ENCODE measurements at regions not wholly inside any gene's neighbourhood (a gene's known extent, or its start where the extent isn't known, plus 50 kb on each side); places are given as distances from the start of the nearest gene placed in this dataset.

GRCh38 chr9:100865111-100865510 is 163.4 kb upstream of the PLPPR1 start:
- ATAC-seq (ENCODE audit: low FRiP score): no peak
- DNase-seq: no peak
- no peaks in the 10 kb centered on the region for H3K36me3 ChIP-seq (ENCODE audit: control insufficient read depth in 1 of 2, insufficient read depth in 2 of 2, low read length in 1 of 2)
- H3K9me3 ChIP-seq (ENCODE audit: control insufficient read depth, low read length): peaks cover 2% of the 10 kb centered on the region
- peaks cover 0 to 2% of the 10 kb centered on the region in 2 donors for H3K27me3 ChIP-seq (ENCODE audit: control insufficient read depth in 1 of 2, insufficient read depth in 2 of 2, low read length in 1 of 2)
- 78% methylated on average over 3 of the region's 3 CpGs for WGBS, 2 donors
- H3K4me1 ChIP-seq (ENCODE audit: control insufficient read depth in 1 of 2, insufficient read depth in 2 of 2, low read length in 2 of 2): no peaks in the 10 kb centered on the region
- no peak overlapping the region for H3K4me3 ChIP-seq (ENCODE audit: low read length in 2 of 2)
- no peak overlapping the region for H3K27ac ChIP-seq (ENCODE audit: low read depth in 1 of 2, low read length in 2 of 2)
- intact Hi-C loops (cut with DNase I): no loop called here

- Histone ChIP-seq H3K4me3 (ENCODE audit: low read length in 2 of 2) (no peak overlapping the region), H3K9me3 (ENCODE audit: control insufficient read depth, low read length) (no peaks in the 10 kb centered on the region), H3K27me3 (ENCODE audit: control insufficient read depth in 1 of 2, insufficient read depth in 2 of 2, low read length in 1 of 2) (peaks cover 0 to 2% of the 10 kb centered on the region in 2 donors), H3K36me3 (ENCODE audit: control insufficient read depth in 1 of 2, insufficient read depth in 2 of 2, low read length in 1 of 2) (no peaks in the 10 kb centered on the region), H3K27ac (ENCODE audit: low read depth in 1 of 2, low read length in 2 of 2) (no peak overlapping the region), H3K4me1 (ENCODE audit: control insufficient read depth in 1 of 2, insufficient read depth in 2 of 2, low read length in 2 of 2) (no peaks in the 10 kb centered on the region)
- no peak for ATAC-seq (ENCODE audit: low FRiP score)
- WGBS, 2 donors: 70 to 71% methylated on average over 4 of the region's 4 CpGs
- no peak for DNase-seq
- intact Hi-C loops (cut with DNase I): no loop called here
These were observed 162.9 kb upstream of the PLPPR1 start for GRCh38 chr9:100865648-100866047.

- no peaks in the 10 kb centered on the region for H3K36me3 ChIP-seq (ENCODE audit: control insufficient read depth in 1 of 2, insufficient read depth in 2 of 2, low read length in 1 of 2)
- H3K27me3 ChIP-seq (ENCODE audit: control insufficient read depth in 1 of 2, insufficient read depth in 2 of 2, low read length in 1 of 2): no peaks in the 10 kb centered on the region
- no peak for DNase-seq
- ATAC-seq (ENCODE audit: low FRiP score): no peak
- no peak overlapping the region for H3K27ac ChIP-seq (ENCODE audit: low read depth in 1 of 2, low read length in 2 of 2)
- WGBS, 2 donors: 60% methylated on average over 3 of the region's 3 CpGs
- intact Hi-C loops (cut with DNase I): no loop called here
- no peak overlapping the region for H3K4me3 ChIP-seq (ENCODE audit: low read length in 2 of 2)
- no peaks in the 10 kb centered on the region for H3K9me3 ChIP-seq (ENCODE audit: control insufficient read depth, low read length)
- H3K4me1 ChIP-seq (ENCODE audit: control insufficient read depth in 1 of 2, insufficient read depth in 2 of 2, low read length in 2 of 2): no peaks in the 10 kb centered on the region
These were observed 159.2 kb upstream of the PLPPR1 start for GRCh38 chr9:100869326-100869725.

- no peaks in the 10 kb centered on the region for H3K27me3 ChIP-seq (ENCODE audit: control insufficient read depth in 1 of 2, insufficient read depth in 2 of 2, low read length in 1 of 2)
- H3K9me3 ChIP-seq (ENCODE audit: control insufficient read depth, low read length): no peaks in the 10 kb centered on the region
- 90 to 91% methylated on average over 1 of the region's 1 CpG for WGBS, 2 donors
- H3K36me3 ChIP-seq (ENCODE audit: control insufficient read depth in 1 of 2, insufficient read depth in 2 of 2, low read length in 1 of 2): no peaks in the 10 kb centered on the region
- no peak for DNase-seq
- ATAC-seq (ENCODE audit: low FRiP score): no peak
- H3K4me3 ChIP-seq (ENCODE audit: low read length in 2 of 2): no peak overlapping the region
- intact Hi-C loops (cut with DNase I): no loop called here
- H3K4me1 ChIP-seq (ENCODE audit: control insufficient read depth in 1 of 2, insufficient read depth in 2 of 2, low read length in 2 of 2): no peaks in the 10 kb centered on the region
- H3K27ac ChIP-seq (ENCODE audit: low read depth in 1 of 2, low read length in 2 of 2): no peak overlapping the region
These were observed 148.6 kb upstream of the PLPPR1 start for GRCh38 chr9:100879884-100880283.

GRCh38 chr9:100880284-100880683 is 148.2 kb upstream of the PLPPR1 start:
- Histone ChIP-seq H3K9me3 (ENCODE audit: control insufficient read depth, low read length) (no peaks in the 10 kb centered on the region), H3K36me3 (ENCODE audit: control insufficient read depth in 1 of 2, insufficient read depth in 2 of 2, low read length in 1 of 2) (no peaks in the 10 kb centered on the region), H3K27ac (ENCODE audit: low read depth in 1 of 2, low read length in 2 of 2) (no peak overlapping the region), H3K4me1 (ENCODE audit: control insufficient read depth in 1 of 2, insufficient read depth in 2 of 2, low read length in 2 of 2) (no peaks in the 10 kb centered on the region), H3K4me3 (ENCODE audit: low read length in 2 of 2) (no peak overlapping the region), H3K27me3 (ENCODE audit: control insufficient read depth in 1 of 2, insufficient read depth in 2 of 2, low read length in 1 of 2) (no peaks in the 10 kb centered on the region)
- ATAC-seq (ENCODE audit: low FRiP score): no peak
- DNase-seq: no peak
- intact Hi-C loops (cut with DNase I): no loop called here
- 91 to 97% methylated on average over 2 of the region's 2 CpGs for WGBS, 2 donors

GRCh38 chr9:100884518-100884917 is 144.0 kb upstream of the PLPPR1 start:
- ATAC-seq (ENCODE audit: low FRiP score) (no peak), DNase-seq (no peak)
- Histone ChIP-seq H3K27ac (ENCODE audit: low read depth in 1 of 2, low read length in 2 of 2) (no peak overlapping the region), H3K36me3 (ENCODE audit: control insufficient read depth in 1 of 2, insufficient read depth in 2 of 2, low read length in 1 of 2) (no peaks in the 10 kb centered on the region), H3K4me3 (ENCODE audit: low read length in 2 of 2) (no peak overlapping the region), H3K4me1 (ENCODE audit: control insufficient read depth in 1 of 2, insufficient read depth in 2 of 2, low read length in 2 of 2) (no peaks in the 10 kb centered on the region), H3K9me3 (ENCODE audit: control insufficient read depth, low read length) (no peaks in the 10 kb centered on the region), H3K27me3 (ENCODE audit: control insufficient read depth in 1 of 2, insufficient read depth in 2 of 2, low read length in 1 of 2) (no peaks in the 10 kb centered on the region)
- intact Hi-C loops (cut with DNase I): no loop called here
- 33 to 35% methylated on average over 4 of the region's 4 CpGs for WGBS, 2 donors

GRCh38 chr9:100890321-100890720 is 138.2 kb upstream of the PLPPR1 start:
- H3K27ac ChIP-seq (ENCODE audit: low read depth in 1 of 2, low read length in 2 of 2): no peak overlapping the region
- no peaks in the 10 kb centered on the region for H3K36me3 ChIP-seq (ENCODE audit: control insufficient read depth in 1 of 2, insufficient read depth in 2 of 2, low read length in 1 of 2)
- intact Hi-C loops (cut with DNase I): no loop called here
- no peak overlapping the region for H3K4me3 ChIP-seq (ENCODE audit: low read length in 2 of 2)
- H3K27me3 ChIP-seq (ENCODE audit: control insufficient read depth in 1 of 2, insufficient read depth in 2 of 2, low read length in 1 of 2): no peaks in the 10 kb centered on the region
- 70 to 73% methylated on average over 3 of the region's 3 CpGs for WGBS, 2 donors
- H3K4me1 ChIP-seq (ENCODE audit: control insufficient read depth in 1 of 2, insufficient read depth in 2 of 2, low read length in 2 of 2): no peaks in the 10 kb centered on the region
- DNase-seq: no peak
- H3K9me3 ChIP-seq (ENCODE audit: control insufficient read depth, low read length): no peaks in the 10 kb centered on the region
- ATAC-seq (ENCODE audit: low FRiP score): no peak

GRCh38 chr9:100911273-100911672 is 117.3 kb upstream of the PLPPR1 start:
- Histone ChIP-seq H3K4me3 (ENCODE audit: low read length in 2 of 2) (no peak overlapping the region), H3K36me3 (ENCODE audit: control insufficient read depth in 1 of 2, insufficient read depth in 2 of 2, low read length in 1 of 2) (no peaks in the 10 kb centered on the region), H3K4me1 (ENCODE audit: control insufficient read depth in 1 of 2, insufficient read depth in 2 of 2, low read length in 2 of 2) (no peaks in the 10 kb centered on the region), H3K27ac (ENCODE audit: low read depth in 1 of 2, low read length in 2 of 2) (no peak overlapping the region), H3K9me3 (ENCODE audit: control insufficient read depth, low read length) (peaks cover 4% of the 10 kb centered on the region), H3K27me3 (ENCODE audit: control insufficient read depth in 1 of 2, insufficient read depth in 2 of 2, low read length in 1 of 2) (peaks cover 0 to 3% of the 10 kb centered on the region in 2 donors)
- ATAC-seq (ENCODE audit: low FRiP score): no peak
- DNase-seq: no peak
- WGBS, 2 donors: 68 to 77% methylated on average over 5 of the region's 5 CpGs
- intact Hi-C loops (cut with DNase I): no loop called here

- intact Hi-C loops (cut with DNase I): no loop called here
- no peak overlapping the region for H3K4me3 ChIP-seq (ENCODE audit: low read length in 2 of 2)
- no peaks in the 10 kb centered on the region for H3K4me1 ChIP-seq (ENCODE audit: control insufficient read depth in 1 of 2, insufficient read depth in 2 of 2, low read length in 2 of 2)
- DNase-seq: no peak
- H3K36me3 ChIP-seq (ENCODE audit: control insufficient read depth in 1 of 2, insufficient read depth in 2 of 2, low read length in 1 of 2): no peaks in the 10 kb centered on the region
- no peak overlapping the region for H3K27ac ChIP-seq (ENCODE audit: low read depth in 1 of 2, low read length in 2 of 2)
- H3K9me3 ChIP-seq (ENCODE audit: control insufficient read depth, low read length): peaks cover 4% of the 10 kb centered on the region
- 67 to 69% methylated on average over 1 of the region's 1 CpG for WGBS, 2 donors
- ATAC-seq (ENCODE audit: low FRiP score): no peak
- H3K27me3 ChIP-seq (ENCODE audit: control insufficient read depth in 1 of 2, insufficient read depth in 2 of 2, low read length in 1 of 2): peaks cover 0 to 3% of the 10 kb centered on the region in 2 donors
These were observed 115.3 kb upstream of the PLPPR1 start for GRCh38 chr9:100913257-100913656.
